ENCODE measurements at regions not wholly inside any gene's neighbourhood (a gene's known extent, or its start where the extent isn't known, plus 50 kb on each side); places are given as distances from the start of the nearest gene placed in this dataset.

DNA sequence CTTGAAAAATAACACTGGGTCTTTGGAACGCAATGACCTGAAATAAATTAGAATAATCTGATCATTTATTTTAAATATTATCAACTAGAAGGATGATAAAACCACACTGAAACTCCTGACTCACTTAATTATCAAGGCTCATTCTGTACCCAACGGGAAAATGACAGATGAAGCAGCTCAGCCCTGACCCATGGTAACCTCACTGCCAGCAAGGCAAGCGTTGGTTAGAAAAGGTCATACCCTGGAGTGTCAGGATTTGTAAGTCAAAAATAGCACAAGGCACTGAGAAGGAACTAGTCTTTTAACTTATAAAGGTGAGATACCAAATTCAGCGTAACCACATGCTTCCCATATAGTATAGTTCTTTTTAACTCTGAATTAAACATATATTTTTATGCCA lies 277.5 kb downstream of the ETAA1 start:
- H3K27me3 ChIP-seq (ENCODE audit: control insufficient read depth in 2 of 2, insufficient read depth in 2 of 2, low read length in 2 of 2) = no peaks in the 10 kb centered on the region
- H2AFZ ChIP-seq (ENCODE audit: low read depth, low read length) = no peak overlapping the region
- dilution Hi-C loops (cut with MboI; ENCODE audit: extremely low pct_ligation_motif_present, low sequenced_read_pairs) (no loop called here), intact Hi-C loops (cut with micrococcal nuclease) (no loop called here)
- no peak for DNase-seq (ENCODE audit: low read depth, low spot score)
- no peaks in the 10 kb centered on the region for H3K79me2 ChIP-seq (ENCODE audit: control insufficient read depth, insufficient read depth, low read length)
- no TSS peak for BruUV-seq (replicated peaks)
- no peaks in the 10 kb centered on the region for H3K4me1 ChIP-seq (ENCODE audit: control insufficient read depth, extremely low read depth, insufficient read depth, low read length)
- TF ChIP-seq JUN (IDR thresholded peaks at IDR 0.05; ENCODE audit: borderline replicate concordance, insufficient read depth, insufficient read length, low read depth) (no peak), POLR2A (IDR thresholded peaks at IDR 0.05; ENCODE audit: low read depth, low read length) (no peak), POLR2AphosphoS5 (IDR thresholded peaks at IDR 0.05; ENCODE audit: insufficient read depth, low read depth, low read length) (no peak), MYC (IDR thresholded peaks at IDR 0.05; ENCODE audit: low read depth, low read length) (no peak), EZH2 (IDR thresholded peaks at IDR 0.05; ENCODE audit: borderline replicate concordance, low read depth, low read length, severe bottlenecking) (no peak), GATA2 (IDR thresholded peaks at IDR 0.05; ENCODE audit: insufficient read depth, insufficient read length, low read depth, low read length) (no peak), FOS (IDR thresholded peaks at IDR 0.05; ENCODE audit: borderline replicate concordance, insufficient read depth, low read length) (no peak)
- TF ChIP-seq, protein P1, sequence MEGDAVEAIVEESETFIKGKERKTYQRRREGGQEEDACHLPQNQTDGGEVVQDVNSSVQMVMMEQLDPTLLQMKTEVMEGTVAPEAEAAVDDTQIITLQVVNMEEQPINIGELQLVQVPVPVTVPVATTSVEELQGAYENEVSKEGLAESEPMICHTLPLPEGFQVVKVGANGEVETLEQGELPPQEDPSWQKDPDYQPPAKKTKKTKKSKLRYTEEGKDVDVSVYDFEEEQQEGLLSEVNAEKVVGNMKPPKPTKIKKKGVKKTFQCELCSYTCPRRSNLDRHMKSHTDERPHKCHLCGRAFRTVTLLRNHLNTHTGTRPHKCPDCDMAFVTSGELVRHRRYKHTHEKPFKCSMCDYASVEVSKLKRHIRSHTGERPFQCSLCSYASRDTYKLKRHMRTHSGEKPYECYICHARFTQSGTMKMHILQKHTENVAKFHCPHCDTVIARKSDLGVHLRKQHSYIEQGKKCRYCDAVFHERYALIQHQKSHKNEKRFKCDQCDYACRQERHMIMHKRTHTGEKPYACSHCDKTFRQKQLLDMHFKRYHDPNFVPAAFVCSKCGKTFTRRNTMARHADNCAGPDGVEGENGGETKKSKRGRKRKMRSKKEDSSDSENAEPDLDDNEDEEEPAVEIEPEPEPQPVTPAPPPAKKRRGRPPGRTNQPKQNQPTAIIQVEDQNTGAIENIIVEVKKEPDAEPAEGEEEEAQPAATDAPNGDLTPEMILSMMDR (IDR thresholded peaks at IDR 0.05; ENCODE audit: extremely low read depth in 1 of 2, insufficient read depth in 1 of 2, low read depth in 1 of 2, low read length in 2 of 2) = no peak
- TF ChIP-seq, protein P2, sequence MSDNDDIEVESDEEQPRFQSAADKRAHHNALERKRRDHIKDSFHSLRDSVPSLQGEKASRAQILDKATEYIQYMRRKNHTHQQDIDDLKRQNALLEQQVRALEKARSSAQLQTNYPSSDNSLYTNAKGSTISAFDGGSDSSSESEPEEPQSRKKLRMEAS (IDR thresholded peaks at IDR 0.05; ENCODE audit: insufficient read depth, insufficient read length) = no peak
- no peaks in the 10 kb centered on the region for H3K36me3 ChIP-seq (ENCODE audit: control insufficient read depth in 2 of 2, extremely low read depth in 1 of 2, insufficient read depth in 2 of 2, low read length in 2 of 2)
- CTCF ChIA-PET = no interaction called here
- no peaks in the 10 kb centered on the region for H4K20me1 ChIP-seq (replicated peaks; ENCODE audit: control insufficient read depth, extremely low read depth, insufficient read depth, low read length)
- H3K4me2 ChIP-seq (ENCODE audit: insufficient read depth, low read length) = no peak overlapping the region
- H3K9ac ChIP-seq (replicated peaks; ENCODE audit: extremely low read depth, insufficient read depth, low read length) = no peak overlapping the region
- no peaks in the 10 kb centered on the region for H3K9me3 ChIP-seq (replicated peaks; ENCODE audit: control insufficient read depth, insufficient read depth, low read length)
- no peaks in the 10 kb centered on the region for H3K9me1 ChIP-seq (replicated peaks; ENCODE audit: control insufficient read depth, extremely low read depth, insufficient read depth, low read length)
- no peak for FAIRE-seq
- POLR2A ChIA-PET = no interaction called here
- no peak overlapping the region for H3K27ac ChIP-seq (ENCODE audit: insufficient read depth, low read depth, low read length)
- no peak overlapping the region for H3K4me3 ChIP-seq (replicated peaks in 1 of 3; ENCODE audit: insufficient read depth in 1 of 3, low read depth in 1 of 3, low read length in 3 of 3)
